ENCODE measurements at regions not wholly inside any gene's neighbourhood (a gene's known extent, or its start where the extent isn't known, plus 50 kb on each side); places are given as distances from the start of the nearest gene placed in this dataset.

DNA sequence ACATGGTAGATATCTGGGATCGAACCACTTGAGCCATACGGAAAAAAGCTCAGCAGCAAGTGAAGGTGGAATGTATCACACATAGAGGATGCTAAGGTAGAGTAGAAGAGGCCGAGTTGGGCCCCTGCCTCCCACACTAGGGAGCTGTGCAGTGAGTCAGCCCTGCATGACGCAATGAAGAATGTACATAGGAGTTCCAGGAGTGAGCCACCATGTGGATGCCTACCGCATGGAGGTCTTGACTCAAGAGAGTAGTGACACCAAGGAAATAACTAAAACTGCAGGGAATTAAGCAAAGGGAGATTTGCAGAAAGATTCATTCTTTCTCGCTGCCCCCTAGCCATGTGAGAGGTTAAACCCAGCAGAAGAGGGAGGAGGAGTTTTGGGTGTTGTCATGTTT is 389.6 kb upstream of the IGFBP7 start:
- Histone ChIP-seq H3K4me3 (no peak overlapping the region), H3K9me3 (replicated peaks) (no peaks in the 10 kb centered on the region), H3K4me1 (no peaks in the 10 kb centered on the region), H3K36me3 (no peaks in the 10 kb centered on the region), H3K27me3 (no peaks in the 10 kb centered on the region), H3K27ac (no peak overlapping the region)
- peak in 1 of 2 experiments; percentile 19 for DNase-seq

DNA sequence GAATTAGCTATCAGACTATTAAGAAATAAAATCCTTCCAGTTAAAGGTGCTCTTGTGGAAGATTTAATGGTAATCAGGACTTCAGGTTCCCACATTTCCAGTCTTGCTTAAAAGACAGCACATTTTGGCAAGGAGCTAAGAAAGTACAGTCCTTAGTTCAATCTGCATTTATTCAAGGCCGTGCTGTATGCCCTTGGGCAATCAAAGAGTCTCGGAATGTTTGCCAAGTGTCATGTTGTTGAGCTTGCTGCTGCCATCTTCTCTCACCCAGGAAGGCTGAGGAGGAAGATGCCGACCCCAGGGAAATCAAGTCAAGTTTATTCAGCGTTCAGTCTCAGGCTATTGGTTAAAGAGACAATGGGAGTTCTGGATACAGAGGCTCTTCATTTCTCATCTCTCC is 388.1 kb upstream of the IGFBP7 start:
- Histone ChIP-seq H3K4me3 (no peak overlapping the region), H3K36me3 (no peaks in the 10 kb centered on the region), H3K4me1 (no peaks in the 10 kb centered on the region), H3K9me3 (replicated peaks) (no peaks in the 10 kb centered on the region), H3K27ac (no peak overlapping the region), H3K27me3 (no peaks in the 10 kb centered on the region)
- no peak for DNase-seq

DNA sequence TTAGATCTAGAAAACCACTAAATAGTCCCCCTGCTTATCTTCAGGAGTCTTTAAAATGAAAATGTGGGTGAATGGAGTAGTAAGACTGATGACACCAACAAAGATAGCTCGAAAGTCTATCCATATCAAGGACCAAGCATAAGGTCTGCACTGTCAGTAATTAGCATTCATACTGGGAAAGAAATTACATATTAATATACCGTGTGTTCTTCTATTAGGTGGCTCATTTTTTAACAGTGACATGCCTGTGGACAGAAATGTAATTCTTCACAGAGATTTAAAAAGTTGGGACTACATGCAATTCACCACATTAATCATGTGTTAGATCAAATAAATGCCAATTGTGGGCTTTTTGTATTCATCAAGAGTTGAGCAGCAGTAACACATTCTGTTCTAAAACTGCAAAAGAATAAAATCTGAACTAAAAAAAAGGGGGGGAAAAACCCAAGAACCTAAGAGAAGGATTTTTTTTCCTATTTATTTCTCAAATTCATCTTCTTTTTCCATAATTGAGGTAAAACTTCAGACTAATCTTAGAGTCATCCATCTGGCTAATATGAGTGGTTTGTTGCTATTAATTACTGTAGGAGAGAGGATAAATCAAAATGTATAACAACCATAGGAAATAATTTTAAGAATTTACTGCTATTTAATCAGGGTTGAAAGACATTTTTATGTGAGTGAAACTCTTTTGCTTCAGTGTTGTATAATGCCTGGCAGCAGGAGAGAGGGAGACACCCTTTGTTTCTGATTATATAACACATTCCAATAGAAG is 386.7 kb upstream of the IGFBP7 start:
- Histone ChIP-seq H3K27me3 (no peaks in the 10 kb centered on the region), H3K4me3 (no peak overlapping the region), H3K9me3 (replicated peaks) (no peaks in the 10 kb centered on the region), H3K4me1 (no peaks in the 10 kb centered on the region), H3K27ac (no peak overlapping the region), H3K36me3 (no peaks in the 10 kb centered on the region)
- no peak for DNase-seq

DNA sequence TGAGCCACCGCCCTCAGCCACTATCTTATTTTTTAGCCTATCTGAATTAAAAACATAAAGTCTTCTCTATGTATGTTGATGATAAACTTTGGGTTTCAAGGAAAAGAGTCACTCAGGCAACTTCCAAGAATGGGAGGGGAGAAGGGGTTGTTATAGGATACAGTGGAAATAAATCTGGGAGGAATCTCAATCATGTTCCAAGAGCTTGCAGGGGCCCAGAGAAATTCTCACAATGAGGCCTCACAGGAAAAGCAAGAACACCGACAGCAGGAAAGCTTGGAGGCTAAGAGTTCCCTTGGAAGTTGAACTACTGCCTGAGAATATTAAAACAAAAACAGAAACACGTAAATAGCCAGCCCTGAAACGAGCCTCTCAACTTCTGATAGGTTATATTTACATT is 384.6 kb upstream of the IGFBP7 start:
- Histone ChIP-seq H3K4me1 (no peaks in the 10 kb centered on the region), H3K27me3 (no peaks in the 10 kb centered on the region), H3K4me3 (no peak overlapping the region), H3K36me3 (no peaks in the 10 kb centered on the region), H3K9me3 (replicated peaks) (no peaks in the 10 kb centered on the region), H3K27ac (no peak overlapping the region)
- DNase-seq: no peak

DNA sequence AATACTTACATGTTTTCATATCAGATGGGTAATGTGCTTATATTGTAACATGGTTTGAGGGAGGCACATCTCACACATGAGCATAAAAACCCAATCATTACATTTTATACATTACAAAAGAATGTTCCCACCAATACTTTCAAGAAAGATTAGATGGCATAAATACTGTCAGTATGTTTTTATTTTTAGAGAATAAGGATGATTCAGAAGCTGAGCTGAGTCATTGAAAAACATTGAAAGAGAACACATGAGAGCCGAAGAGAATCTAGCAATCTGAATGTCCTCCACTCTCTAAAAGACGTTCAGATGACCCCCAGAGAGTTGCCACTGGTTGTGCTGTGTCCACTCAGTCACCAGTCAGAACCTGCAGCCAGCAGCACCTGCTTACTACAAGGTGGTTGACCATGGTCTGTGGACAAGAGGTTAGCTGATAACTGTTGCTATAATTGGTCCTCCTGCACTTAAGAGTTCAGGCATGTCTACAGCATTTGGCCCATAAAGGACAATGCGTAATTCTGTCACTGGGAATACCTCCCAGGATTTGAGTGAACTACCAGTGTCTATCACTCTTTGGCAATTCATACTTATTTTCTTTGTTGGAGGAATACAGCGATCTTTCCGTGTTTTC is 382.2 kb upstream of the IGFBP7 start:
- Histone ChIP-seq H3K27me3 (no peaks in the 10 kb centered on the region), H3K4me1 (no peaks in the 10 kb centered on the region), H3K9me3 (replicated peaks) (no peaks in the 10 kb centered on the region), H3K4me3 (no peak overlapping the region), H3K27ac (no peak overlapping the region), H3K36me3 (no peaks in the 10 kb centered on the region)
- no peak for DNase-seq

DNA sequence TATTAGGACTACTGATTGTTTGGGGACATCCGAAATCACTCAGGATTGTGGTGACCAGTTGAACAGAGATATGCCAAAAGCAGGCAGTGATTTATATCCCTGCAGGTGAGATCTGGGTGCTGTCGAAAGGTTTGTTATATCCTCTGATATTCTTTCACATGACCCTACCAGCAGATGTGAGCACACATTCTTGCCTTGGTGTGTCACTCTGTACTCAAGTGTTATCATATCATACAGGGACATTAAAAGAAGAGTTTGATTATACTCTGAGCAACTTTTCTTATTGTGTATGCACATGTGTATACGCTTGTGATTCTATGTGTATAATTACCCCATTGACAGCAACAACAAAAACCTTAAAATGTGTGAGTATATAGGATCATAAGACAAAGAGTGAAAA is 381.2 kb upstream of the IGFBP7 start:
- DNase-seq: no peak
- Histone ChIP-seq H3K4me1 (no peaks in the 10 kb centered on the region), H3K9me3 (replicated peaks) (no peaks in the 10 kb centered on the region), H3K4me3 (no peak overlapping the region), H3K27me3 (no peaks in the 10 kb centered on the region), H3K36me3 (no peaks in the 10 kb centered on the region), H3K27ac (no peak overlapping the region)

DNA sequence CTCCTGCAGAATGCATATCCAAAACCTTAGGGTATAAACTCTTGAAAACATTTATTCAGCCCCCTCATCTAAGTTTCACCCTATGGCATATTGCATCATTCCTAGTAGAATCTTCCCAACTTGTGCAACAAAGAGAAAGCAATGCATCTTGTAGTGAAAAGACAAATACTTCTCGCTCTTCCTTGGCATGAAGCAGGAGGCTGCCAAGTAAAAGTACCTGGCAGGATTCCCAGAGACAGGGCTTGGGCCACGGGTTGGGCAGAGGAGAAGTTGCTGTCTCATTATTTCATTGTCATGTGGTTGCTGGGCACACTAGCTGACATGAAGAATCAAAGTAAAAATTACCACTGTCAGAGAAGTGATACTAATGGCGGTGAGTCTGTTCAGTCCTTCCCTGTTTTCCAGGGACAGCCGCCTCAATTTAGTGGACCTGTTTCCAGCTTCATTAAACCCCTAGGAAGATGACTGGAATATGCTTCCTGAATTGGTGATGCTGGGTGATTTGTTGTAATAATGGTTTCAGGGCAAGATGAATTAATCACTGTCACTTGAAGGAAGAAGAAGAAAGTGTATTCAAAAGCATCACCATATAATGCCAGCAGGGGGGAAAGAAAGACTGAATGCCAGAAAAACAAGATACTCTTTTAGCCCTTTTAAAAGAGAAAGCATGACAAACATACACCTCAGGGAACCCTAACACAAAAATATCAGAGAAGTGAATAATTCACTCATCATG is 380.5 kb upstream of the IGFBP7 start:
- H3K36me3 ChIP-seq: no peaks in the 10 kb centered on the region
- H3K9me3 ChIP-seq (replicated peaks): no peaks in the 10 kb centered on the region
- H3K4me1 ChIP-seq: no peaks in the 10 kb centered on the region
- no peaks in the 10 kb centered on the region for H3K27me3 ChIP-seq
- no peak overlapping the region for H3K4me3 ChIP-seq
- no peak overlapping the region for H3K27ac ChIP-seq
- no peak for DNase-seq

DNA sequence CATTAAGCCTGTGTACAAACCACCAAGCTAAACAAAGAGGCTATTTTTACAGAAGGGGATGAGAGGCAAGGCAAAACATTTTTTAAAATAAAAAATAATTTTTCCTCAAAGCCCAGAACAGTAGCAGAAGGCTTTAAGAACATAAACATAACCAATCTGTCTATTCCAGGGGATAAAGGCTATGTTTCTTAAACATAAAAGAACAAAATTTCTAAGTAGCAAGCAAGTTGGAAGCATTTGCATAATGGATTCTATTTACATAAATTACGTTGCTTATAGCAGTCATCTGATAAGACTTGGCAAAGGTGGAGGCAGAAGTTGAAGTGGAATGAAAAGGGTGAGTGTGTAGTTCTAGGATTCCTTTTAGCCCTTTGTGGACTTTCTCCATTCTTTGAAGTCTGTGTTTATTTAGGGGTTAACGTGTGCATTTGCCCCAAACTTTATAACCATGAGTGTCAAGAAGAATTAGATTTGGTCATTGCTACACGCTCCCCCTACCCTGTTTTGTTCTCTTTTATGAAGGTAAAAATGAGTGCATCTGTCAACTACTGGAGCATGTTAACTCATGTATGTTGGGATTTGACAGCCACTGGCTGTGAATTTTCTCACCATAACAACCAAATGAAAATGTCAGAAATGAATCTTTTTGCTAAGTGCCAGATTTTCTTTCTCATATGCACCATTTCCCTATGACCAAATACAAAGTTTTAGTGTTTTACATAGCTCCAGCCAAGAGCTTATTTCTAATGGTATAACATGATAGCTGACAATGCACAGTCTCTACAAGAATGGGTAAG is 378.4 kb upstream of the IGFBP7 start:
- H3K36me3 ChIP-seq: no peaks in the 10 kb centered on the region
- DNase-seq: no peak
- H3K27ac ChIP-seq: no peak overlapping the region
- H3K4me3 ChIP-seq: no peak overlapping the region
- H3K4me1 ChIP-seq: no peaks in the 10 kb centered on the region
- no peaks in the 10 kb centered on the region for H3K27me3 ChIP-seq
- no peaks in the 10 kb centered on the region for H3K9me3 ChIP-seq (replicated peaks)

DNA sequence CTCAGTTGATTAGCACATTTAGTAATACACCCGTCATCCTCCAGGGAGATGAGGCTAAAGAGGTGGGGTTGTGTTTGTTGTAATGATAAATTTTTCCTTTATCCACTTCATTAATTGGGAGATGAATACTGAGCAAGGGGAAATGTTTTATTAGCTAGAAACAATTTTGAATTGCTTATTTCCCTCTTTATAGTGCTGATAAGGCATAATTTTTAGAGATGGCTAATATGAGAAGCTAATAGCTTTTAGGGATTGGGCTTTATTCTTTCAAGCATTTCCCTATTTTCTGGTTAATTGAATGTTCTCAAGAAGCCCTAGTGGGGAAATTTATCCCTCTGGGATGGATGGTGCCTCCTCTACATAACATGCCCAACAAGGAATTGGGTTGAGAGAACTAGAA is 365.2 kb upstream of the IGFBP7 start:
- Histone ChIP-seq H3K27ac (no peak overlapping the region), H3K36me3 (no peaks in the 10 kb centered on the region), H3K27me3 (no peaks in the 10 kb centered on the region), H3K4me3 (no peak overlapping the region), H3K4me1 (no peaks in the 10 kb centered on the region), H3K9me3 (replicated peaks) (no peaks in the 10 kb centered on the region)
- DNase-seq: no peak

DNA sequence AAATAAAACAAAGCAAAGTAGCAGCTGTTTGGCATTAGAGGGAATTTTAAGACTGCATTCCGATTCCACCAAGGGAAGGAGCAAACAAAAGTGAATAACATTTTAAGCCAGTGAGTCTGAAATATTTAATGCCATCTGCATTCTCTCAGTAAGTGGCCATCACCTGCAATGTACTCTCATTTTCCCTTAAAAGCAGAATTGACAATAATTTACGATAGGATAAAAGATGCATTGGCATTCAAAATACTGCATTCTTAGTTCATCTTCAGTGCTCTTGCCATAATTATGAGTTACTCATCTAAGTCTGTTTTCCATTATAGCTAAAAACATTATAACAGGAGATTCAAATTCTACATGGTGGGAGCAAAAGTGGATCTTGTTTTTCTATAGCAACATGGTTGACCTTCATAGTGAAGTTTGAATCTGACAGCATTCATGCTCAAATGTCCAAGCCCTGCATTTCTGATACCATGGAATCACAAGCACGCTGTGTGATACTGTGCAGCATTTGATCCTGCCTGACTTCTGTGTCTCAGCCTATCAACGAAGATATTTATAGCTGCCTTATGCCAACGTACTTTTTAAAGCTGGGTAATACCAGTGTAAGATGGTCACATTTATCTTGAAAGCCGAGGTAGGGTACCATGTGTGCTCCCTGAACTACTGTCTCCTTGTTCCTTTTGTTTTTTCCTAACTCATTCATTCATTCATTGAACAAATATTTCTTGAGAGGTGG is 355.3 kb upstream of the IGFBP7 start:
- no peaks in the 10 kb centered on the region for H3K27me3 ChIP-seq
- no peak overlapping the region for H3K4me3 ChIP-seq
- peaks cover 5% of the 10 kb centered on the region; the same call in 1 of the 2 replicates for H3K4me1 ChIP-seq
- H3K27ac ChIP-seq: no peak overlapping the region
- H3K36me3 ChIP-seq: no peaks in the 10 kb centered on the region
- no peak for DNase-seq
- no peaks in the 10 kb centered on the region for H3K9me3 ChIP-seq (replicated peaks)

DNA sequence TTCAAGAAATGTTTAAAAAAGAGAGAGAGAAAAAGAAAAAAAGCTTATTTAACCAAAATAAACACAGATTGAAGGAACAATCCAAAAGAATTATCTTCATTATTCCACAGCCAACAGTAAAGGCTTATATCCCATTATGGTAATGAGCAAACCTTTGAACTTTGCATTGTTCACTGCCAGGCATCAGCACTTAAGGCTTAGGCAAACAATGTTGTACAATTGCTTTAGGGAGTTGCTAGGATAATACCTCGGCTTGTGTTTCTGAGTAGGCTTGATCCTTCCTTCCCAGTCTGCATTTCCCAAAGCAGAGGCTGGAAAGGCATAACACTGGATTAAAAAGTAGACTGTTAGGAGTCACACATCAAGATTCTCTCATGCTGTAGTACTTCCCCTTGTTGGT is 352.7 kb upstream of the IGFBP7 start:
- no peaks in the 10 kb centered on the region for H3K36me3 ChIP-seq

DNA sequence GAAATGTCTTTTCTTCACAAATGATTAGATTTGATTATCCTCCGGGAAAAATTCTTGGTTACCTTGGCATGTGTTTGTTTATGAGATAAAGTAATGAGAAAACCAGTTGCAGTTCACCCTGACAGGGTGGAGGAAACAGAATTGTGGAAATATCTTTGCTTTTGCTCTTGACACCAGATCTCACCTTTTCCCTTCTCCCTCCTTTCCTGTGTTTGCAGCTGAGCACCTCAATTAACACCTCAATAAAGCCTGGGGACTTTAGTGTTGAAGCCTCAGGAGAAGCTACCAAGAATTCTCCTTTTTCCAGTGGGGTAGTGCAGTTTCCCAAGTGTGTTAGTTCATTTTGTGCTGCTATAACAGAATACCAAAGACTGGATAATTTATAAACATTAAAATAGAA is 350.8 kb upstream of the IGFBP7 start:
- no peak overlapping the region for H3K4me3 ChIP-seq
- H3K27ac ChIP-seq: no peak overlapping the region
- no peaks in the 10 kb centered on the region for H3K36me3 ChIP-seq
- H3K27me3 ChIP-seq: no peaks in the 10 kb centered on the region
- DNase-seq: no peak
- no peaks in the 10 kb centered on the region for H3K9me3 ChIP-seq (replicated peaks)
- H3K4me1 ChIP-seq: peaks cover 5% of the 10 kb centered on the region; the same call in 1 of the 2 replicates

More for the DNA sequence above, 352.7 kb upstream of the IGFBP7 start:
- DNase-seq: no peak
- Histone ChIP-seq H3K4me3 (no peak overlapping the region), H3K9me3 (replicated peaks) (no peaks in the 10 kb centered on the region), H3K27ac (no peak overlapping the region), H3K27me3 (no peaks in the 10 kb centered on the region), H3K4me1 (peaks cover 5% of the 10 kb centered on the region; the same call in 1 of the 2 replicates)

DNA sequence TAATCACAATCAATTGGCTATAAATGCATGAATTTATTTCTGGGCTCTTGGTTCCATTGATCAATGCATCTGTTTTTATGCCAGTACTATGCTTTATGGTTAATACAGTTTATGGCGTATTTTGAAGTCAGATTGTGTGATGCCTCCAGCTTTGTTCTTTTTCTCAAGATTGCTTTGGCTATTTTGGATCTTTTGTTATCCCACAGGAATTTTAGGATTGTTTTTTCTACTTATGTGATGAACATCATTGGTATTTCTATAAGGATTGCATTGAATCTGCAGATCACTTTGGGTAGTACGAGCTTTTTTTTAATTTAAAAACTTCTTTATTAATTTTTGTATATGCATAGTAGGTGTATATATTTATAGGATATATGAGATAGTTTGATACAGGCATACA is 338.7 kb upstream of the IGFBP7 start:
- no peaks in the 10 kb centered on the region for H3K4me1 ChIP-seq
- H3K9me3 ChIP-seq (replicated peaks): peaks cover 4% of the 10 kb centered on the region; the same call in 1 of the 2 replicates
- no peaks in the 10 kb centered on the region for H3K27me3 ChIP-seq
- no peak overlapping the region for H3K4me3 ChIP-seq
- H3K36me3 ChIP-seq: no peaks in the 10 kb centered on the region
- H3K27ac ChIP-seq: no peak overlapping the region
- DNase-seq: no peak

DNA sequence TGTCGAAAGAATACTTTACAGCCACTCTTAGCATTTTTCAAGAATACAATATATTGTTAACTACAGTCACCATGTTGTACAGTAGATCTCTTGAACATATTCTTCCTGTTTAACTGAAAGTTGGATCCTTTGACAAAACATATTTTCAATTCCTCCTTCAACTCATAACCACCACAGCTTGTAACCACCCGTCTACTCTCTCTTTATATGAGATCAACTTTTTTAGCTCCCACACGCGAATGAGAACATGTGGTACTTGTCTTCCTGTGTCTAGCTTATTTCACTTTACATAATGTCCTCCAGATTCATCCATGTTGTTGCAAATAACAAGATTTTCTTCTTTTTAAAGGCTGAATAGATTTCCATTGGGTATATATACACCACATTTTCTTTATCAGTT is 338.3 kb upstream of the IGFBP7 start:
- Histone ChIP-seq H3K4me1 (no peaks in the 10 kb centered on the region), H3K27ac (no peak overlapping the region), H3K36me3 (no peaks in the 10 kb centered on the region), H3K9me3 (replicated peaks) (peaks cover 4% of the 10 kb centered on the region; the same call in 1 of the 2 replicates), H3K27me3 (no peaks in the 10 kb centered on the region), H3K4me3 (no peak overlapping the region)
- DNase-seq: no peak
